K562 (cell line): ENCODE measurements at regions not wholly inside any gene's neighbourhood (a gene's known extent, or its start where the extent isn't known, plus 50 kb on each side); places are given as distances from the start of the nearest gene placed in this dataset.

Source experiments
- ATAC-seq: fragments of 200-7000 bp; cut with Tn5 transposase; 3 replicates; pipeline ENCODE4 v1.9.1; 2020; ENCODE audit warnings: moderate library complexity
- BruUV-seq: library from RNA; stranded (reverse); fragments of 400-500 nt; replicated peaks from 2 replicates; lab custom pipeline; 2021; lab: Mats Ljungman, UMichigan
- CTCF ChIA-PET: fragments of 300-600 bp; formaldehyde crosslinking; extraction: SDS; loops from one replicate; lab custom pipeline; 2021; ENCODE audit warnings: low intra/inter-chr PET ratio; lab: Yijun Ruan, JAX
- POLR2A ChIA-PET: fragments of 300-600, 350-650 bp; sonication (Branson Sonifier 250); formaldehyde crosslinking; extraction: SDS; loops from one replicate; lab custom pipeline; 2021; ENCODE audit warnings: antibody characterized with exemption, inconsistent platforms; lab: Yijun Ruan, JAX
- DNase-seq, 4 experiments: peaks; one replicate each; pipeline versions ENCODE4 v3.0.0 to v3.0.0-alpha.2; 2011 to 2018; ENCODE audit warnings: low spot score in 3 of 4, mixed read lengths in 3 of 4; ENCODE audit errors: extremely low read depth in 1 of 4
- FAIRE-seq: peaks from 2 replicates; lab custom pipeline; 2011; peaks lifted over from hg19 to GRCh38; lab: Jason Lieb, UNC
- H2AFZ ChIP-seq: 2 replicates; pipeline ENCODE4 v1.6.0; 2011; ENCODE audit warnings: low read depth, low read length, control low read depth, inconsistent platforms
- H3K27ac ChIP-seq: fragments of 200-600 bp; 3 replicates; pipeline ENCODE4 v1.8.0; 2011; ENCODE audit warnings: low read depth, mild to moderate bottlenecking, control low read depth, inconsistent platforms, low read length, moderate library complexity, mixed read lengths; ENCODE audit errors: extremely low read depth
- H3K27me3 ChIP-seq, 2 experiments: fragments of 300-600 bp in 1 of 2; 2 replicates in 1 of 2; 3 replicates in 1 of 2; pipeline versions ENCODE4 v1.6.0 to v1.8.0; 2011; ENCODE audit warnings: inconsistent platforms in 2 of 2, low read length in 2 of 2, mild to moderate bottlenecking in 1 of 2, mixed read lengths in 1 of 2, moderate library complexity in 1 of 2; ENCODE audit not compliant: control insufficient read depth in 2 of 2, insufficient read depth in 2 of 2
- H3K36me3 ChIP-seq: fragments of 300-600 bp; 3 replicates; pipeline ENCODE4 v1.8.0; 2011; ENCODE audit warnings: mild to moderate bottlenecking, low read length, inconsistent platforms; ENCODE audit not compliant: control insufficient read depth, insufficient read depth
- H3K4me1 ChIP-seq, 2 experiments: fragments of 200-600 bp in 1 of 2; replicated peaks in 1 of 2; 2 replicates in 1 of 2; 3 replicates in 1 of 2; pipeline versions ENCODE4 v1.5.1 to v1.8.0; 2011; ENCODE audit warnings: inconsistent platforms in 2 of 2, low read length in 2 of 2, mild to moderate bottlenecking in 1 of 2, mixed read lengths in 1 of 2, moderate library complexity in 1 of 2; ENCODE audit not compliant: control insufficient read depth in 2 of 2, insufficient read depth in 2 of 2
- H3K4me2 ChIP-seq: 2 replicates; pipeline ENCODE4 v1.6.1; 2011; ENCODE audit warnings: low read length, control low read depth, inconsistent platforms, mixed read lengths; ENCODE audit not compliant: insufficient read depth
- H3K4me3 ChIP-seq: fragments of 200-600 bp; sonication (generic), shearing (Covaris generic); 2 replicates; pipeline ENCODE4 v1.5.1; 2016; ENCODE audit warnings: control low read depth, inconsistent platforms
- H3K79me2 ChIP-seq: fragments of 200-600 bp; 3 replicates; pipeline ENCODE4 v1.8.0; 2011; ENCODE audit warnings: low read length, inconsistent platforms; ENCODE audit not compliant: control insufficient read depth, insufficient read depth
- H3K9ac ChIP-seq, 2 experiments: 2 replicates each; pipeline versions ENCODE4 v1.6.0 to v1.6.1; 2011; ENCODE audit warnings: low read depth in 2 of 2, low read length in 2 of 2, control low read depth in 1 of 2, inconsistent platforms in 1 of 2, mild to moderate bottlenecking in 1 of 2, mixed read lengths in 1 of 2; ENCODE audit not compliant: insufficient read depth in 1 of 2
- H3K9me1 ChIP-seq: one replicate; pipeline ENCODE4 v1.6.0; 2011; ENCODE audit warnings: inconsistent platforms, mild to moderate bottlenecking, low read length, moderate library complexity; ENCODE audit not compliant: control insufficient read depth, insufficient read depth
- H3K9me3 ChIP-seq: replicated peaks from 2 replicates; pipeline ENCODE4 v1.5.1; 2011; ENCODE audit warnings: low read depth, low read length, inconsistent platforms; ENCODE audit not compliant: control insufficient read depth, insufficient read depth
- H4K20me1 ChIP-seq: replicated peaks from 2 replicates; pipeline ENCODE4 v1.6.1; 2011; ENCODE audit warnings: low read length, inconsistent platforms, mixed read lengths; ENCODE audit not compliant: control insufficient read depth, insufficient read depth
- CBX1 ChIP-seq: sonication (generic); IDR thresholded peaks from 2 replicates; pipeline ENCODE4 v1.6.1; 2016; ENCODE audit warnings: antibody characterized with exemption, low read depth, mild to moderate bottlenecking
- FOSL1 ChIP-seq: fragments of 200-800 bp; sonication (Bioruptor generic); conservative IDR thresholded peaks from 2 replicates; pipeline ENCODE4 v1.6.1; 2016; ENCODE audit warnings: missing genetic modification characterization, missing compliant biosample characterization
- FOXK1 ChIP-seq: sonication (generic); formaldehyde crosslinking; IDR thresholded peaks from 2 replicates; pipeline ENCODE4 v1.8.0; 2022; ENCODE audit warnings: missing genetic modification reagents, mild to moderate bottlenecking, borderline replicate concordance
- POLR2A ChIP-seq: fragments of 450-650 bp; conservative IDR thresholded peaks from 2 replicates; pipeline ENCODE4 v1.6.1; 2016
- RBFOX2 ChIP-seq: fragments of 200-400 bp; formaldehyde crosslinking; IDR thresholded peaks from 2 replicates; pipeline ENCODE4 v1.6.1; 2017; ENCODE audit warnings: low read depth, mild to moderate bottlenecking, low read length, moderate library complexity
- RBM34 ChIP-seq: fragments of 200-400 bp; formaldehyde crosslinking; IDR thresholded peaks from 2 replicates; pipeline ENCODE4 v1.6.1; 2018; ENCODE audit warnings: low read length, borderline replicate concordance; ENCODE audit not compliant: insufficient read depth
- RFX1 ChIP-seq: fragments of 450-650 bp; IDR thresholded peaks from 2 replicates; pipeline ENCODE4 v1.6.1; 2016; ENCODE audit warnings: mild to moderate bottlenecking, moderate library complexity
- SRSF7 ChIP-seq: fragments of 200-400 bp; formaldehyde crosslinking; optimal IDR thresholded peaks from 2 replicates; pipeline ENCODE3; 2017; ENCODE audit warnings: mild to moderate bottlenecking, low read depth, low read length
- ZC3H4 ChIP-seq: sonication (generic); formaldehyde crosslinking; IDR thresholded peaks from 2 replicates; pipeline ENCODE4 v1.9.0; 2021; ENCODE audit warnings: missing genetic modification reagents, borderline replicate concordance
- ZNF41 ChIP-seq: fragments of 250-450 bp; sonication (Bioruptor Pico); conservative IDR thresholded peaks from 2 replicates; pipeline ENCODE4 v1.4.0; 2020; ENCODE audit warnings: mild to moderate bottlenecking
- WGBS: fragments of 100-300 bp; shearing (Covaris generic); methylation state at CpG from one replicate; pipeline ENCODE4 v1.1.6; 2016; ENCODE audit warnings: low coverage, mixed read lengths; ENCODE audit not compliant: insufficient coverage; ENCODE audit errors: missing lambda C conversion rate; 5-methylcytosine and 5-hydroxymethylcytosine counted together
- in situ Hi-C: fragments of 300-500 bp; cut with MboI; formaldehyde crosslinking; loops from 4 replicates; pipeline ENCODE4 v1.15.0; 2018; ENCODE audit warnings: inconsistent platforms, mixed read lengths
- intact Hi-C: fragments of 100-400 bp; cut with micrococcal nuclease; formaldehyde crosslinking; loops from 2 replicates; pipeline ENCODE4 v1.14.2; 2022

DNA sequence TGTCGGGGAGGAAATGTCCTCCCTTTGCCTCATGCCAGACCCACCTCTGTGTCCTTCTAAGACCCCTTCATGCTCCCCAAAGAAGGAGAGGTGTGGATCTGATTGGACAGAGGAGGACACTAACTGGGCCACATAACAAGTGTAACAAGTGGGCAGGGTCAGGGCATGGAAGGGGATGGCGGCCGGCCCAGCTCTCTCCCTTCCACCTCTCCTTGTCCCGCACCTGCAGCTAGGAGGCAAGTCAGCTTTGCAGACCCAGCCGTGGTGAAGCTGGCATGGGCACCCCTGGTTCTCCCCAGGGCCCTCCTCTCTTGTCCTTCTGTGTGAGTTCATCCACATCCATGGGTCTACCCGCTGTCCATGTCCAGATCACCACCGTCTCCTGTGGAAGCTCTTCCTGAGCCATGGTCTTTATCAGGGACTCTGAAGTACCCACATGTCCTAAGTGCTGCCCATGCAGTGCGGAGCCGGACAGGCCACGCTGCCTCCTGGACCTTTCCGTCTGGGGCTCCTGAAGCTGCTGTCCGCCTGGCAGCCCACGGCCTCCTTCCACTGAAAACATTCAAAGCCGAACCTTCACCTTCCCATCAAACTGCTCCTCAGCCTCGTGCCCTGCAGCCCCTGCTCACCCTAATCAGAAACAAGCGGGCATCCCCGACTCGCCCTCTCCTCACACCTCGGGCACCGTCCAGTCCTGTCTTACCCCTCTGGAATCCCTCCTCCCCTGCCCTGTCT is 460.5 kb downstream of the PTPRU start (continued):
- TF ChIP-seq RBM34 (no peak), FOSL1 (tag) (no peak), POLR2A (no peak), RBFOX2 (no peak), ZNF41 (CRISPR knock-in tag) (no peak), CBX1 (no peak), ZC3H4 (CRISPR knock-in tag) (no peak), FOXK1 (CRISPR knock-in tag) (no peak)

DNA sequence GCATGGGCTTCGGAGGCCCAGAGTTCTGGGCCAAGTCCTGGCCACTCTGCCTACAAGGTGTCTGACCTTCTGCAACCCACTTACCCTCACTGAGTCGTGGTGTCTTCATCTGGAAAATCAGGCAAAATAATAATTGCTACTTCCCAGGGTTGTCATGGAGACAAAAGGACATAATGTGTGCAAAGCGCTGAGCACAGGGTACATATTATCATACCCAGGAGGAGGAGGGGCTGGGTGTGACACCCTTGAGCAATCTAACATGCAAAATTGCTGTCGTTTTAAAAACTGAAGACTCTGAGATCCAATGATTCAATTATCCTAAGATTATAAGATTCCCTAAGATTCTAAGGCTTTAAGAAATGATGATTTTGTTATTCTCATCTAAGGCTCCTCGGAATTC is 459.5 kb downstream of the PTPRU start:
- peaks cover 0 to 25% of the 10 kb centered on the region in 2 experiments; a peak in 2 of 5 replicates for H3K27me3 ChIP-seq
- FAIRE-seq: no peak
- no peak overlapping the region for H3K4me3 ChIP-seq
- in situ Hi-C loops (no loop called here), intact Hi-C loops (loop anchor here (10.0 kb wide), 1 partner anchor 1009 kb away; no protein-coding TSS in a partner anchor)
- peaks cover 4% of the 10 kb centered on the region; the same call in 1 of the 2 replicates for H4K20me1 ChIP-seq
- WGBS: 2% methylated on average over 5 of the region's 5 CpGs
- no peak for ATAC-seq
- no peaks in the 10 kb centered on the region for H3K36me3 ChIP-seq
- H2AFZ ChIP-seq: no peak overlapping the region
- H3K27ac ChIP-seq: no peak overlapping the region
- CTCF ChIA-PET: no interaction called here
- DNase-seq: no peak
- no peaks in the 10 kb centered on the region for H3K9me1 ChIP-seq
- H3K4me2 ChIP-seq: no peak overlapping the region
- no TSS peak for BruUV-seq
- H3K9ac ChIP-seq: no peak overlapping the region
- no peaks in the 10 kb centered on the region for H3K9me3 ChIP-seq
- H3K4me1 ChIP-seq: no peaks in the 10 kb centered on the region
- TF ChIP-seq SRSF7 (no peak), RFX1 (peak; percentile 30)
- TF ChIP-seq, all 486 proteins: peak for 1
- no peaks in the 10 kb centered on the region for H3K79me2 ChIP-seq
- POLR2A ChIA-PET: no interaction called here
